Pons (tissue), 1 donor: ENCODE measurements at regions not wholly inside any gene's neighbourhood (a gene's known extent, or its start where the extent isn't known, plus 50 kb on each side); places are given as distances from the start of the nearest gene placed in this dataset.
"Not testable (repeated sequence)": the region's sequence is repeated elsewhere in the genome, so short reads cannot be mapped to it uniquely, and the experiment has no call there.

Source experiments
- DNase-seq: peaks from one replicate; pipeline ENCODE4 v3.0.0-alpha.2; 2016; ENCODE audit warnings: low spot score

GRCh38 chr2:82098617-82099016 lies 1794.1 kb upstream of the LRRTM1 start:
- DNase-seq: no peak

GRCh38 chr2:82089518-82089917 lies 1785.0 kb upstream of the LRRTM1 start:
- no peak for DNase-seq

DNA sequence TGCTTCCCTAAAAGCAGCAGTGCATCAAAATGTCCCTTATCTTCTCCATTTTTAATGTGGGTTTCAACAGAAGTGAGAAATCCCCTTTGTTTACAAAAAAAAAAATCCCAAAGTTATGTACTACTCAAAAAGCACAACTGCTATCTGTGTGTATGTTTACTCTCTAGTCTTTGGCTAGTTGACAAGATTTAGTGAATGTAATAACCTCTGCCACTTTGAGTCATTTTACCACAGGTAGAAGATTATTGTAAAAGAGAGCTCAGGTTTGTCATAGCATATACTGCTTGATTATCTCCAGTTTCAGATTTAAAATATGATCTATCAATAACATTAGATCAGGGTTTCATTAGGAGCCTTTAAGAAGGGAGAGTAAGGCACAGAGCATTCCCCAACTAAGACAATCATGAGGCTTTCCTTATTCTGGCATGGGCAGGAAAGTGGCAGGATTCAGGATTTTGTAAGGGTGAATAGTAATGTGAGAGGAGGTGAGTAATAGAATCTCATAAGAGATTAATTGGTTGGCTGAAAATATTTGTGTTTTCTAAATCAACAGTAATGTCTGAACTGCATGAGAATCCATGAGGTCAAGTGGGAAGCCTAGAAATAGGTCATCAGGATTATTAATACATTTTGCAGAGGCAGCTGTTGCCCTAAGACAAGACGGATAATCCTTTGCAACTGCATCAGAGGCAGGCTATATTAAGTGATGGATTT lies 1780.3 kb upstream of the LRRTM1 start:
- DNase-seq: no peak

DNA sequence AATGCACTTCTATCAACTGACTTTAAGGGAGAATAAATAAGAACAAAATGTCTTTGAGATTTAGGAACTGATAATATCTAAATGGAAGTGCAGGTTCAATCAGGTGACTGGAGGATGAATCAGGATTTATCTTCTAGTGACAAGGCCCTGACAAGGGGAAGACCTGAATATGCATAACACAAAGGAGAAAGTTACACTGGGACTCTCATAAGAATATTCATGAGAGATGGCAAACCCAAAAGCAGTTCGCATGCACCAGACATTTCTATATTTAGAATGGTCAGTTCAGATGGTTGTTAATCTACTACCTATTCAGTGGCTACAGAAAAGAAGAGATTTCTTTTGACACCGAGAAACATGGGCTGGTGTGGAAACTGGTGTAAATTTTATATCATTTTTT lies 1771.3 kb upstream of the LRRTM1 start:
- DNase-seq: no peak

DNA sequence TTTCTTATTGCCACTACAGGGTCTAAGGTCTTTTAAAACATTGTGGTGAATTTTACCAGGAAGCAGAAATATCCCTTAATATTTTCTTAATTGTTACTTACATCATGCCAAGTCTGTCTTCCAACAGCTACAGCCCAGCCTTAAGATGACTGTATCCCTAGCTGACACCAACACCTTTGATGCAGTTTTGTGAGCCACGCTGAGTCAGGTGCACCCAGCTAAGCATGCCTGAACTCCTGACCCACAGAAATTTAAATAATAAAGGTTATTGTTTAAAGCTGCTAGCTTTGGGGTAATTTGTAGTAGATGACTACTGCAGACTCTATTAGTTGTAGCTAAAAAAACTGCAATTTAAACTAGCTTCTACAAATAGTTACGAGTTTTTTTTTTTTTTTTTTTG lies 1757.9 kb upstream of the LRRTM1 start:
- DNase-seq: no peak

DNA sequence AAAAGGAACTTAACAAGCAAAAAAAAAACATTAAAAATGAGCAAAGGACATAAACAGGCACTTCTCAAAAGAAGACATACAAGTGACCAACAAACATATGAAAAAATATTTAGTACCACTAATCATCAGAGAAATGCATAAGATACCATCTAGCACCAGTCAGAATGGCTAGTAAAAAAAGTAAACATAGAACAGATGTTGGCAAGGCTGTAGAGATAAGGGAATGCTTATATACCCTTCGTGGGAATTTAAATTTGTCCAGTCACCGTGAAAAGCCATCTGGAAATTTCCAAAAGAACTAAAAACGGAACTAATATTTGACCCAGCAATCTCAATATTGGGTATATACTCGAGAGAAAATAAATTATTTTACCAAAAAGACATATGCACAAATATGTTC lies 1751.3 kb upstream of the LRRTM1 start:
- DNase-seq: no peak

- no peak for DNase-seq
Observed at GRCh38 chr2:82043867-82044266, 1739.3 kb upstream of the LRRTM1 start.

DNA sequence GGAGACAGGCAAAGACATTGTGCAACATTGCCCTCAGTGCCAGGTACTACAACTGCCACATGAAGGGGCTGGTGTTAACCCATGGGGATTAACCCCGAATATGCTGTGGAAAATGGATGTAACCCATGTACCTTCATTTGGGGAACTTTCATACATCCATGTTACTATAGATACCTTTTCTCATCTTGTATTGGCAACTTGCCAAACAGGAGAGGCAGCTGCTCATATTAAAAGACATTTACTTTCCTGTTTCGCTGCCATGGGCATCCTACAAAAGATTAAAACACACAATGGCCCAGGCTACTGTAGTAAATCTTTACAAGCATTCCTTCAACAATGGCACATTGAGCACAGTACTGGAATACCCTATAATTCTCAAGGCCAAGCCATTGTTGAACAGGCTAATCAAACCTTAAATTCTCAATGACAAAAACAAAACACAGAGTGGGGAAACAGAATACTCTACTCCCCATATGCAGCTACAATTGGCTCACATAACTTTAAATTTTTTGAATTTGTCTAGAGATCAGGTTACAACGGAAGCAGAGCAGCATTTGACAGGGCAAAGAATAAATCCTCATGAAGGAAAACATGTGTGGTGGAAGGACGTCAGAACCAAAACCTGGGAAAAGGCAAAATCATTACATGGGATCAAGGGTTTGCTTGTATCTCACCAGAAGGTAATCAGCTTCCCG lies 1723.5 kb upstream of the LRRTM1 start:
- DNase-seq: no peak

- no peak for DNase-seq
Observed at GRCh38 chr2:82023710-82024109, 1719.2 kb upstream of the LRRTM1 start.

GRCh38 chr2:82013641-82014040 lies 1709.1 kb upstream of the LRRTM1 start:
- no peak for DNase-seq

DNA sequence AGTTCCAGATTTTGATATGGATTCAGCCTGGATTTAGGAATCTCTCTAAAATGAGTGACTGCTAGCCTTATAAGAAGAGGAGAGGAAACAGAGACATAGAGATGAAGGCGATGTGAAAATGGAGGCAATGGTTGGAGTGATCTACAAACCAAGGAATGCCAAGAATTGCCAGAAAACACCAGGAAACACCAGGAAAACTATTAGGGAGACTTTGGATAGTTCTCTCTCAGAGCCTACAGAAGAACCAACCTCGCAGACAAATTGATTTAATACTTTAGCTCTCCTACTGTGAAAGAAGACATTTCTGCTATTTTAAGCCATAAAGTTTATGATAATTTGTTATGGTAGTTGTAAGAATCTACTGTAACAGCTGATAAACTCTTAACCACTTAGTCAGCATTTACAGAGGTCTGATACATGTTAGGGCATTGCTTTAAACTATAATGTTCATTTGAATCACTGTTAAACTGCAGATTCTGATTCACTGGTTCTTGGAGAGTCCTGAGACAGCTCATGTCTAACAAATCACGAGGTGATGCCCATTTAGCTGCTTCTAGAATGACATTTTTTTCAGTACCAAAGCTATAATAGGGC lies 1702.6 kb upstream of the LRRTM1 start:
- no peak for DNase-seq

DNA sequence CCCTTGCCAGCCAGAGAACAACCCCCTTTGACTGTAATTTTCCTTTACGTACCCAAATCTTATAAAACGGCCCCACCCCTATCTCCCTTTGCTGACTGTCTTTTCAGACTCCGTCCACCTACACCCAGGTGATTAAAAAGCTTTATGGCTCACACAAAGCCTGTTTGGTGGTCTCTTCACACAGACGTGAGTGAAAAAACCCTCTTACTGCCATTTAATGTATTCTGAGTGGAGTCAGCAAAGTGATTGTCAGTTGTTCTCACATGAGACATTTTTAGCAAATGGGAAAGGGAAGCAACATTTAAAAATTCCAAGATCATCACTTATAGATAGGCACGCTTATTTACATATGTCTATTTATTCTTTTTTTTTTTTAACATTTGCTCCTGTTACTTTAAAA lies 1701.3 kb upstream of the LRRTM1 start:
- DNase-seq: not testable (repeated sequence)

DNA sequence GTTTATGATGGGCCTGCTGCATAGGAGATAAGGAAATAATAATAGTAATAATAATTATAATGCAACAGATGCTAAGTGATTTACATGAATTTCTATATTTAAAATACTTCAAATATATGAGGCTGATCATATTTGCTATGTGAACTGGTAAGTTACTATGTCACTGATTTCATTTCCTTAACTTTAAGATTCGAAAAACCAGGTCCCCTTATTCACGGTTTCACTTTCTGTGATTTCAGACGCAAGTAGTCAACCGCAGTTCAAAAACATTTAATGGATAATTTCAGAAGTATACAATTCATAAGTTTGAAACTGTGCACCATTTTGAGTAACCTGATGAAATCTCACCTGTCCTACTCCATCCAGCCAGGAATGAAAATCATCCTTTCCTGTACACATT lies 1697.1 kb upstream of the LRRTM1 start:
- no peak for DNase-seq

DNA sequence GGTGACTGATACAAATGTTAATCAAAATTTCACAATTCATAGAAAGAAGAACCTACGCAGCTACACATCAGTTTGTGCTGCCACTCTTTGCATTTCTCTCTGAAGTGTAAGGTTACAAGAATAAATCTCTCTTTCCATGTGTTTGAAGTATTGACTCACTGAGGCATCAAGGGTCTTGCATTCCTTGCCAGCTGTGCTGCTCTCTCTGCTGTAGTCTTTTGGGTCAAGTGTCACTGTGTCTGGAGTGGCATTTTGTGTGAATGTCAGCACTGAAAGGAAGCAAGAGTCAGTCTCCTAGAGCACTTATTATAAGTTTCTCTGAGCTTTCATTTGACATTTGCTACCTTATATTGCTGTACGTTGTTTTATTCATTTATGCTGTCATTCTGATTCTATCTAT lies 1696.1 kb upstream of the LRRTM1 start:
- DNase-seq: no peak

DNA sequence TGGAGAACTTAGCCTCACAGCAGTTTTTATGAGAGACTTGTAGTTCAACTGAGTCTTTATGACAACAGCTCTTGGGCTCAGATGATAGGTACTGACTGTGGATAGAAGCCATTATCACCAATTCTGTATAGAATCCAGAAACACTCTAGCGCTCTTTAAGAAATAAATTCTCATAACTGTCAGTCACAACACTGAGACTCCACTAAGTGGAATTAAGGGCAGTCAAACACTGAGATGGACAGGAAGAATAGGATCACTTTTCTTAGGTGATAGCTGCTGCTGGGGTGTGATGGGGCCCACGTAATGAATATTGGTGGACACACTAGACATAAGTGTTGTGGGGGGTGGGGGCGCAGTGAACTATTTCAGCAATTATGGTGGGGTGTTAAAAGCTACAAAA lies 1691.8 kb upstream of the LRRTM1 start:
- DNase-seq: no peak

GRCh38 chr2:81991282-81991681 lies 1686.7 kb upstream of the LRRTM1 start:
- DNase-seq: no peak

GRCh38 chr2:81987370-81987769 lies 1682.8 kb upstream of the LRRTM1 start:
- no peak for DNase-seq

- no peak for DNase-seq
Observed at GRCh38 chr2:81984969-81985637, 1680.6 kb upstream of the LRRTM1 start.

DNA sequence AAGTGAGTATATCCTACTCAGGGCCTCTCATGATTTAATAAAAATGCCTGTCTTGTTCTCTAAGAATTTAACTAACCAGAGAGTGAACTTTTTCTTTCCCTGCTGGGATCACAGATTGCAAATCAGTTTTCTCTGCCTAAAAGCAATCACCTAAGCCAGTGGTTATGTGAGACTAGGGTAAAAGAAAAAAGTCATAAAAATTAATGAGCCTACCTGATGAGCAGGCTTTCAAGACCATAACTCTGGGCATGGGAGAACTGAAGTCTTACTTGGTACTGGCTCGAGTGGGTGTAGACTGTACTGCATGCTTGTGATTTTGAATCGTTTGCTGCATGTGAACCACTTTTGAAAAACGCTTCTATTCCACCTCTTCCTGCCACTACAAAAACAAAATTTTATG lies 1677.0 kb upstream of the LRRTM1 start:
- DNase-seq: no peak

DNA sequence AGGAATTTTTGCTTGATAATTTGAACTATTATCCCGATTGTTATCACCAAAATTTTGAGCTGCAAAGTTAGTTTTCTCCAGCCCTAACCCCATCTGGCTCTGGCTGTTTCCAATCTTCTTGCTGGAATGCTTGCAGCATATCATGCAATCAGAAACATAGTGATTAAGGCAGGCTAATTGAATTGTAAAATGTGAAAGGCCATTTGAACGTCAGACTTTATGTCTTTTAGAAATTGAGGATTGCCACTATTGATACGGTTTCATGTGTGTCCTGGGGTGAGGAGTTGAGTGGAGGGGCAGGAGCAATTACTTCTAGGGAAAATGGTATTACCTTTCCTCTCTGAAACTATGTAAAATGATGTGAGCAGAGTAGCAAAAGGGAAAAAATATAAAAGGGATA lies 1674.5 kb upstream of the LRRTM1 start:
- DNase-seq: no peak

DNA sequence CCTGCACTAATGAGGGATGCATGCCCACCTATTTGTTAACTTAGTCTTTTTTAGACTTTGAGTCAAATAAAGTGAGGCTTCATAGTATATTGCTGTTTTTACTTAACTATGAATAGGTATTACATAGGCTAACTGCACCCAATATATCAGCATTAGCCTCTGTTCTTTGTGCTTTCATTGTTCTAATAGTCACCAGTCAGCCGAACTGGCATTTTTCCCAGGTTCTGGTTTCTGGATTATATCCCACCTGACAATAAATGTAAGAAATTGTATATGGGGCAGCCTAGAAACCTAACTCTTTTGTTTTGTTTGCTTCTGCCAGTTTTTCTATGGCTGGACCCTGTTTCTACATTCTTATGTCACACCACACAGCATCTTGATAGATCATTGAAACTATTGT lies 1672.4 kb upstream of the LRRTM1 start:
- no peak for DNase-seq

- no peak for DNase-seq
Observed at GRCh38 chr2:81974216-81974615, 1669.7 kb upstream of the LRRTM1 start.

- DNase-seq: no peak
Observed at GRCh38 chr2:81942876-81943275, 1638.3 kb upstream of the LRRTM1 start.
